HepG2 (cell line): ENCODE measurements at regions not wholly inside any gene's neighbourhood (a gene's known extent, or its start where the extent isn't known, plus 50 kb on each side); places are given as distances from the start of the nearest gene placed in this dataset.

Source experiments
- ATAC-seq: fragments of 200-7000 bp; cut with Tn5 transposase; 3 replicates; pipeline ENCODE4 v1.9.1; 2020; ENCODE audit warnings: mild to moderate bottlenecking, moderate library complexity
- BruUV-seq: library from RNA; stranded (reverse); fragments of 400-500 nt; replicated peaks from 2 replicates; lab custom pipeline; 2021; lab: Mats Ljungman, UMichigan
- CTCF ChIA-PET: fragments of 300-600 bp; formaldehyde crosslinking; extraction: SDS; loops from one replicate; lab custom pipeline; 2021; ENCODE audit warnings: low total read pairs, inconsistent platforms, low intra/inter-chr PET ratio; lab: Yijun Ruan, JAX
- POLR2A ChIA-PET: fragments of 350-600 bp; sonication (Branson Sonifier 250); formaldehyde crosslinking; loops from one replicate; lab custom pipeline; 2020; ENCODE audit warnings: antibody characterized with exemption, inconsistent platforms; lab: Yijun Ruan, JAX
- DNase-seq: peaks from one replicate; pipeline ENCODE4 v3.0.0-alpha.2; 2015; ENCODE audit warnings: low spot score
- FAIRE-seq: peaks from 3 replicates; lab custom pipeline; 2011; peaks lifted over from hg19 to GRCh38; lab: Jason Lieb, UNC
- H2AFZ ChIP-seq: one replicate; pipeline ENCODE4 v1.6.1; 2011; ENCODE audit warnings: low read length, inconsistent platforms
- H3K27ac ChIP-seq: fragments of 300-600 bp; 3 replicates; pipeline ENCODE4 v1.8.0; 2011; ENCODE audit warnings: mixed run types, mild to moderate bottlenecking, mixed read lengths, low read length, inconsistent platforms; ENCODE audit not compliant: insufficient read depth; ENCODE audit errors: extremely low read length
- H3K27me3 ChIP-seq, 2 experiments: fragments of 200-600 bp in 1 of 2; 2 replicates in 1 of 2; 3 replicates in 1 of 2; pipeline versions ENCODE4 v1.6.0 to v1.8.0; 2011; ENCODE audit warnings: low read length in 2 of 2, mild to moderate bottlenecking in 2 of 2, moderate library complexity in 2 of 2, inconsistent platforms in 1 of 2; ENCODE audit not compliant: insufficient read depth in 2 of 2, control insufficient read depth in 1 of 2
- H3K36me3 ChIP-seq, 2 experiments: fragments of 200-600 bp in 1 of 2; replicated peaks in 1 of 2; 2 replicates in 1 of 2; 3 replicates in 1 of 2; pipeline versions ENCODE4 v1.5.1 to v1.8.0; 2011; ENCODE audit warnings: low read length in 2 of 2, inconsistent platforms in 1 of 2; ENCODE audit not compliant: insufficient read depth in 2 of 2, control insufficient read depth in 1 of 2
- H3K4me1 ChIP-seq: 2 replicates; pipeline ENCODE4 v1.5.1; 2012; ENCODE audit warnings: low read length, inconsistent platforms; ENCODE audit not compliant: insufficient read depth
- H3K4me2 ChIP-seq: 2 replicates; pipeline ENCODE4 v1.6.0; 2011; ENCODE audit warnings: low read depth, low read length, inconsistent platforms
- H3K4me3 ChIP-seq, 3 experiments: fragments of 200-600 bp in 1 of 3; sonication (generic), shearing (Covaris generic) in 1 of 3; replicated peaks in 1 of 3; 2 replicates each; pipeline ENCODE4 v1.5.1; 2011 to 2016; ENCODE audit warnings: low read length in 3 of 3, inconsistent platforms in 2 of 3, low read depth in 2 of 3, mild to moderate bottlenecking in 2 of 3, control low read depth in 1 of 3, mixed read lengths in 1 of 3; ENCODE audit not compliant: insufficient read depth in 1 of 3
- H3K79me2 ChIP-seq: one replicate; pipeline ENCODE4 v1.6.1; 2011; ENCODE audit warnings: low read length, inconsistent platforms; ENCODE audit not compliant: insufficient read depth
- H3K9ac ChIP-seq: 2 replicates; pipeline ENCODE4 v1.6.0; 2011; ENCODE audit warnings: mild to moderate bottlenecking, low read depth, low read length, inconsistent platforms; ENCODE audit not compliant: insufficient read depth
- H3K9me3 ChIP-seq: 2 replicates; pipeline ENCODE4 v1.5.1; 2012; ENCODE audit warnings: mild to moderate bottlenecking, low read length
- H4K20me1 ChIP-seq: 2 replicates; pipeline ENCODE4 v1.6.0; 2011; ENCODE audit warnings: inconsistent platforms, mild to moderate bottlenecking, low read length, moderate library complexity; ENCODE audit not compliant: insufficient read depth
- KDM5A ChIP-seq: fragments of 200-600 bp; sonication (generic); IDR thresholded peaks from 2 replicates; pipeline ENCODE4 v1.7.0; 2018; ENCODE audit warnings: antibody characterized with exemption, mild to moderate bottlenecking, low read length, borderline replicate concordance
- NPAS2 ChIP-seq: sonication (generic); formaldehyde crosslinking; IDR thresholded peaks from 2 replicates; pipeline ENCODE4 v1.8.0; 2022; ENCODE audit warnings: mild to moderate bottlenecking, missing genetic modification reagents, borderline replicate concordance
- TMF1 ChIP-seq: sonication (generic); formaldehyde crosslinking; IDR thresholded peaks from 2 replicates; pipeline ENCODE4 v1.8.1; 2022; ENCODE audit warnings: low read depth, missing genetic modification reagents
- YEATS2 ChIP-seq: sonication (generic); formaldehyde crosslinking; IDR thresholded peaks from 2 replicates; pipeline ENCODE4 v1.4.0; 2020; ENCODE audit warnings: missing genetic modification reagents, borderline replicate concordance
- ZFYVE20 ChIP-seq: sonication (generic); formaldehyde crosslinking; IDR thresholded peaks from 2 replicates; pipeline ENCODE4 v1.8.0; 2023; ENCODE audit warnings: low read depth, mild to moderate bottlenecking, moderate library complexity, missing genetic modification reagents, borderline replicate concordance
- ZKSCAN1 ChIP-seq: fragments of 150-350 bp; IDR thresholded peaks from 2 replicates; pipeline ENCODE4 v1.6.1; 2014; ENCODE audit warnings: low read length
- ZMYM3 ChIP-seq: sonication (generic); formaldehyde crosslinking; IDR thresholded peaks from 2 replicates; pipeline ENCODE4 v1.5.1; 2020; ENCODE audit warnings: mild to moderate bottlenecking, missing genetic modification reagents
- WGBS: methylation state at CpG from one replicate; pipeline ENCODE4 v1.1.6; 2017; ENCODE audit warnings: low lambda C conversion rate; 5-methylcytosine and 5-hydroxymethylcytosine counted together
- in situ Hi-C: cut with HindIII; loops from 2 replicates; pipeline ENCODE4 v1.10.0; 2017; ENCODE audit warnings: low pct_unique_long_range_greater_than_20kb; ENCODE audit not compliant: extremely low pct_ligation_motif_present
- intact Hi-C: fragments of 100-400 bp; cut with micrococcal nuclease; formaldehyde crosslinking; loops from one replicate; pipeline ENCODE4 v1.10.0; 2022; ENCODE audit not compliant: unreplicated experiment
- TF ChIP-seq, protein P1 (sequence below): sonication (generic); formaldehyde crosslinking; IDR thresholded peaks from 2 replicates; pipeline ENCODE4 v1.5.0; 2020; ENCODE audit warnings: mild to moderate bottlenecking, missing genetic modification reagents

DNA sequence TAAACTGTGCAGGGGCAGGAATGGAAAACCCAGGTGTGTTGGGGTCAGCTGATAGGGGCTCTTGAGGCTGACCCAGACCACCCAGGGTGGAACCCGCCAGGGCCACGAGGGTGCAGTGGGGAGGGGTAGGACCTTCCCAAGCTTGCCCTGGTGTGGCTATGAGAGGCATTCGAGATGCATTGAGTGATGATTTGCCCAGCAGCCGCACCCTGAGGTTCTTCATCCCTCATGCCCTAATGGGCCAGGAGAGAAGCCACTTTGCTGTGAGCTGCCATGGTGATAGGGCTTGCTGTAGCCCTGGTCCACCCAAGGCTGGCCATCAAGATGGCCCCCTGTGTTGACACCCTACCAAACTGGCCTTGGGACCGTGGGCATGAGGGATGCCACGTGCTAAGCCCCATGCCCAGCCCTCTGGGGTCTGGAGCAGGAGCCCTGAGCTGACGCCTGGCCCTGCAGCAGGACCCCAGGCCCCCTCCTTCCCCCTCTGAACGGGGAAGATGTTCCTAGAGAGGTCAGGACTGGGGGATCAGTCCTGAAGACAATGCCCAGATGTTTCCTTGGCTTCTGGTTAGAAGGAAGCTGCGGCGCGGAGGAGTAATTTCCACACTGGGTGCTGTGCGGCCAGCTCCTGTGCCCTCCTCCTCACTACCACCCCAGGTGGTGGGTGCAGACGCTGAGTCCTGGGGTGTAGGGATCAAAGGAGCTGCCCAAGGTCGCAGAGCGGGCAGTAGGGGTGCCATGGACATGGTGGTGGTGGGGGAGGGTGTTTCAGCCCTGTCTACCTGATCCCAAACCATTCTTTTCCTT, 122.5 kb upstream of the HDAC4 start:
- no peak overlapping the region for H3K27ac ChIP-seq
- no peak for DNase-seq
- ATAC-seq, result no peak
- FAIRE-seq, result no peak
- in situ Hi-C loops, result no loop called here
- no peak for TF ChIP-seq NPAS2 (CRISPR knock-in tag)
- no peak for TF ChIP-seq ZMYM3
- no peak for TF ChIP-seq YEATS2 (CRISPR knock-in tag)
- no peak for TF ChIP-seq TMF1 (CRISPR knock-in tag)
- no peak for TF ChIP-seq ZFYVE20 (CRISPR knock-in tag)
- TF ChIP-seq KDM5A, result no peak
- TF ChIP-seq, protein P1, sequence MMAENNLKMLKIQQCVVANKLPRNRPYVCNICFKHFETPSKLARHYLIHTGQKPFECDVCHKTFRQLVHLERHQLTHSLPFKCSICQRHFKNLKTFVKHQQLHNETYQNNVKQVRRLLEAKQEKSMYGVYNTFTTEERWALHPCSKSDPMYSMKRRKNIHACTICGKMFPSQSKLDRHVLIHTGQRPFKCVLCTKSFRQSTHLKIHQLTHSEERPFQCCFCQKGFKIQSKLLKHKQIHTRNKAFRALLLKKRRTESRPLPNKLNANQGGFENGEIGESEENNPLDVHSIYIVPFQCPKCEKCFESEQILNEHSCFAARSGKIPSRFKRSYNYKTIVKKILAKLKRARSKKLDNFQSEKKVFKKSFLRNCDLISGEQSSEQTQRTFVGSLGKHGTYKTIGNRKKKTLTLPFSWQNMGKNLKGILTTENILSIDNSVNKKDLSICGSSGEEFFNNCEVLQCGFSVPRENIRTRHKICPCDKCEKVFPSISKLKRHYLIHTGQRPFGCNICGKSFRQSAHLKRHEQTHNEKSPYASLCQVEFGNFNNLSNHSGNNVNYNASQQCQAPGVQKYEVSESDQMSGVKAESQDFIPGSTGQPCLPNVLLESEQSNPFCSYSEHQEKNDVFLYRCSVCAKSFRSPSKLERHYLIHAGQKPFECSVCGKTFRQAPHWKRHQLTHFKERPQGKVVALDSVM (CRISPR knock-in tag), result no peak
- TF ChIP-seq ZKSCAN1, result no peak
- H2AFZ ChIP-seq, result no peak overlapping the region
- H3K27me3 ChIP-seq, result peaks cover 7 to 37% of the 10 kb centered on the region in 2 experiments; a peak in 4 of 5 replicates
- H4K20me1 ChIP-seq, result peaks cover 3% of the 10 kb centered on the region; the same call in 1 of the 2 replicates
- intact Hi-C loops, result no loop called here
- POLR2A ChIA-PET, result no interaction called here
- no peak overlapping the region for H3K9ac ChIP-seq
- H3K4me1 ChIP-seq, result peaks cover 7% of the 10 kb centered on the region; the same call in 1 of the 2 replicates
- H3K4me3 ChIP-seq, result no peak overlapping the region
- H3K36me3 ChIP-seq, result no peaks in the 10 kb centered on the region
- no peaks in the 10 kb centered on the region for H3K79me2 ChIP-seq
- BruUV-seq, result no TSS peak
- WGBS, result 40% methylated on average over 12 of the region's 15 CpGs
- CTCF ChIA-PET, result no interaction called here
- H3K9me3 ChIP-seq, result peaks cover 5% of the 10 kb centered on the region; the same call in 1 of the 2 replicates
- no peak overlapping the region for H3K4me2 ChIP-seq
